Tibial nerve (tissue), 4 donors: ENCODE measurements at regions not wholly inside any gene's neighbourhood (a gene's known extent, or its start where the extent isn't known, plus 50 kb on each side); places are given as distances from the start of the nearest gene placed in this dataset.

Experiments used
- CTCF ChIP-seq, 5 experiments: fragments of 200-600 bp in 3 of 5; fragments of 450-650 bp in 2 of 5; sonication (generic) in 3 of 5; IDR thresholded peaks; one replicate each; pipeline ENCODE4 v1.5.1; 2016 to 2019; ENCODE audit warnings: antibody characterized with exemption in 5 of 5, mild to moderate bottlenecking in 3 of 5, moderate library complexity in 2 of 5
- EP300 ChIP-seq, 2 donors: sonication (generic); formaldehyde crosslinking; IDR thresholded peaks; one replicate each; pipeline ENCODE4 v1.6.1; 2017; ENCODE audit warnings: antibody characterized with exemption in 2 of 2, mild to moderate bottlenecking in 1 of 2
- POLR2A ChIP-seq, 2 donors: fragments of 450-650 bp; IDR thresholded peaks; one replicate each; pipeline ENCODE4 v1.6.1; 2017; ENCODE audit warnings: antibody characterized with exemption in 2 of 2, mild to moderate bottlenecking in 2 of 2, moderate library complexity in 2 of 2

- TF ChIP-seq CTCF (IDR thresholded peaks at IDR 0.05) (no peak), POLR2A (IDR thresholded peaks at IDR 0.05) (no peak), EP300 (IDR thresholded peaks at IDR 0.05) (no peak)
These were observed 227.8 kb upstream of the SLC24A2 start for GRCh38 chr9:20016611-20017010.
